IMR-90 (cell line): ENCODE measurements at regions not wholly inside any gene's neighbourhood (a gene's known extent, or its start where the extent isn't known, plus 50 kb on each side); places are given as distances from the start of the nearest gene placed in this dataset.

Experiments
- CHD1 ChIP-seq: IDR thresholded peaks from 2 replicates; pipeline ENCODE4 v1.6.1; 2012; ENCODE audit warnings: low read depth, low read length, improper control_type of control experiment
- CTCF ChIP-seq: conservative IDR thresholded peaks from 2 replicates; pipeline ENCODE4 v1.5.1; 2012; ENCODE audit warnings: mild to moderate bottlenecking, low read depth, low read length, improper control_type of control experiment
- FOS ChIP-seq: fragments of 150-350 bp; IDR thresholded peaks from 2 replicates; pipeline ENCODE4 v1.6.1; 2016; ENCODE audit warnings: low read depth, low read length
- POLR2A ChIP-seq: IDR thresholded peaks from 2 replicates; pipeline ENCODE4 v1.6.1; 2012; ENCODE audit warnings: mild to moderate bottlenecking, low read depth, low read length
- RAD21 ChIP-seq: IDR thresholded peaks from 2 replicates; pipeline ENCODE4 v1.6.1; 2012; ENCODE audit warnings: low read length, improper control_type of control experiment
- RCOR1 ChIP-seq: IDR thresholded peaks from 2 replicates; pipeline ENCODE4 v1.6.1; 2012; ENCODE audit warnings: mild to moderate bottlenecking, low read length, improper control_type of control experiment; ENCODE audit not compliant: insufficient replicate concordance
- RFX5 ChIP-seq: IDR thresholded peaks from 2 replicates; pipeline ENCODE4 v1.8.0; 2012; ENCODE audit warnings: low read depth, mild to moderate bottlenecking, low read length, moderate library complexity

- no peak for TF ChIP-seq CTCF
- TF ChIP-seq POLR2A = no peak
- TF ChIP-seq CHD1 = no peak
- no peak for TF ChIP-seq RAD21
- no peak for TF ChIP-seq RCOR1
- no peak for TF ChIP-seq FOS
- TF ChIP-seq RFX5 = no peak
Observed at GRCh38 chr3:40848421-40848820, 323.7 kb downstream of the ZNF621 start.
